ENCODE measurements at regions not wholly inside any gene's neighbourhood (a gene's known extent, or its start where the extent isn't known, plus 50 kb on each side); places are given as distances from the start of the nearest gene placed in this dataset.
"Not testable (repeated sequence)": the region's sequence is repeated elsewhere in the genome, so short reads cannot be mapped to it uniquely, and the experiment has no call there.

DNA sequence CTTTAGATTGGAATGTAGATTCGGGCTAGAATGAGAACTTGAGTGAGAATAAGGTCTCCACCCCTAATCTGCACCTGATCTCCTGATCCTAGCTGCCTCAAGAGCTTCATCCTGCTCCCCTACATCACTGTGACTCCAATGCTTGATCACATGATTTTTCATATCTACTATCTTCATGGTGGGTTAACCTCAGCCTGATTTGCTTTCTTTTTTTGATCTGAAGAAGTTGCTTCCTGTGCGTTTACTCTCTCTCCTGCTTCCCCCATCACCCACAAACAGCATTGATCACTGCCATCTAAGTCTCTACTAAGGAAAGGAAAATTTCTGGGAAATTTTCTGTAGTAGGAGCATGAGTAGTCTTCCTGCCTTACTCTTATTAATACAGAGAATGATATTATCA lies 1542.1 kb upstream of the SLC10A2 start:
- Mint-ChIP-seq H3K27ac (no peak overlapping the region), H3K9me3 (peaks cover 4 to 6% of the 10 kb centered on the region in 2 donors), H3K36me3 (no peaks in the 10 kb centered on the region)
- no peak for ATAC-seq
- no peak for DNase-seq (ENCODE audit: low spot score in 2 of 2)

DNA sequence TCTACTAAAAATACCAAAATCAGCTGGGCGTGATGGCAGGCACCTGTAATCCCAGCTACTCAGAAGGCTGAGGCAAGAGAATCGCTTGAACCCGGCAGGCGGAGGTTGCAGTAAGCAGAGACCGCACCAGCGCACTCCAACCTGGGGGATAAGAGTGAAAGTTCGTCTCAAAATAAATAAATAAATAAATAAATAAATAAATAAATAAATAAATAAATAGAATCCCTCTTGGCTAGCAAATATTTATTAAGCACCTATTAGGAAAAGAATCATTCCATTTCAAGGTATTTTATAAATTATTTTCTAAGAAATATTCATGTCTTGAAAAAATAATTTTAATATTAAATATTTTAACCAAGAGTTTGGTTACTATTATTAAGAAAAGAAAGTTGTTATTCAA lies 1539.2 kb upstream of the SLC10A2 start:
- H3K9me3 Mint-ChIP-seq, result not testable (repeated sequence)

DNA sequence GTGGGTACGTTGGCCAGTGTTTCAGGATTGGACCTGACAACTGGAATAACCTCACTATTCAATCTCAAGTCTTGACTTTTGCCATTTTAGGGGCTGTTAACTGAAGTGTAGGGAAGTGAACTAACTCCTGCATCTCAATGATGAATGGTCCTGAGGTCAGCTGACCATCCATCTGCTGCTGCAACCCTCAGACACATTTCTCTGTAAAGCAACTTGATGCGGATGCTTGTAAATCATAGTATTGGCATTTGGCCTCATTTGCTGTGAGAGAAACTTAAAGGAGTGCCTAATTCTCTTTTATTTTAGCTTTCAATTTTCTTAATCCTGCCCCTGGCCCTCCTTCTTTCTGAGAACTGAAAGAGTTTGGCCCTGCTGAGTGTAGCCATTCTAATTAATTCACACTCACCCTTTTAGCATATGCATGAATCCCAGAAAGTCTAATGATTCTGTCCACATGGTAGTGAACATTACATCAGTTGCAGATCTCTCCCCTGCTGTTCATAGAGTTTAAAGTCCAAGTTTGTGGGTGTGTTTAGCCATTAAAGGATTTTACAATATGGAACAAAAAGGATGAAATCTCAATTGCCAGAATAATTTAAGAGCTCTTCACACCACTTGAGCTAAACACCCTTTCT lies 1531.4 kb upstream of the SLC10A2 start:
- H3K36me3 Mint-ChIP-seq, result no peaks in the 10 kb centered on the region
- H3K27ac Mint-ChIP-seq, result no peak overlapping the region
- DNase-seq (ENCODE audit: low spot score in 2 of 2), result no peak
- H3K9me3 Mint-ChIP-seq, result peaks cover 0 to 5% of the 10 kb centered on the region in 2 donors
- no peak for ATAC-seq

More for the DNA sequence above, 1539.2 kb upstream of the SLC10A2 start:
- H3K36me3 Mint-ChIP-seq; H3K27ac Mint-ChIP-seq; ATAC-seq; DNase-seq (ENCODE audit: low spot score in 2 of 2): not testable (repeated sequence)

DNA sequence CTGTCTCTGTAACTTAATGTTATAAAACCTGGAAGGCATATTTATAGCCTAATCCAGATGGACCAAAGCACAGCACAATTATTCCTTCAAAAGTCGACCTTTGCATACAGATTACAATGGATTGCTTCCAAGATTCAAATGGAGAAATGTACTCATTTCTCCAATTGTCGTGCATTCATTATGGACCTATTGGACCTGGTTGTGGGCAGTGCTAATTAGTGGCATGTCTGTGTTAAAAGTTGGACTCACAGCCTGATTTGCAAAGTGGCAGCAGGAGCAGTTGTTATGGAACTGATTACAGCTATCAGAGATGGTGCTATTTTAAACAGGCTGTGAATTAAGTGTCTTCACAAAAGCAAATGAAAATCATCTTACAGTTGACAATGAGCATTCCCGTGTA lies 1529.3 kb upstream of the SLC10A2 start:
- no peak for DNase-seq (ENCODE audit: low spot score in 2 of 2)
- Mint-ChIP-seq H3K9me3 (peaks cover 0 to 5% of the 10 kb centered on the region in 2 donors), H3K36me3 (no peaks in the 10 kb centered on the region), H3K27ac (no peak overlapping the region)
- no peak for ATAC-seq

DNA sequence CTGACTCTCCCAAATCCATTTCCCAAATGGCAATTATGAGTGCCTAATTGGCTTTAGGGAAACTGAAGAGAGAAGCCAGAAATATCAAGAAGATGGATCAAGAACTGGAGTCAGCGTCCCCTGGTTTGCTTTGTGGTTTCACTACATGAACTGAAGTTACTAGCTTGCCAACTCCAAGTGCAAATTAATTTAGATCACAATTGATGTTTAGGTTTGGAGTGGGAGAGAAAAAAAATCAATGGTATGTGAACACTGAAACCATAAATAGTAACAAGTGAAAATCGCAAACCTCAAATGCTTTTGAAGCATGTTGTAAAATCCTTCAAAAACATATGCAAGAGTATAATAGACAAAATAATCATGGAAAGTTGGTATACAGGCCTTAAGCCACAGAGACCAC lies 1528.6 kb upstream of the SLC10A2 start:
- Mint-ChIP-seq H3K36me3 (no peaks in the 10 kb centered on the region), H3K9me3 (peaks cover 0 to 5% of the 10 kb centered on the region in 2 donors), H3K27ac (no peak overlapping the region)
- ATAC-seq (no peak), DNase-seq (ENCODE audit: low spot score in 2 of 2) (no peak)

DNA sequence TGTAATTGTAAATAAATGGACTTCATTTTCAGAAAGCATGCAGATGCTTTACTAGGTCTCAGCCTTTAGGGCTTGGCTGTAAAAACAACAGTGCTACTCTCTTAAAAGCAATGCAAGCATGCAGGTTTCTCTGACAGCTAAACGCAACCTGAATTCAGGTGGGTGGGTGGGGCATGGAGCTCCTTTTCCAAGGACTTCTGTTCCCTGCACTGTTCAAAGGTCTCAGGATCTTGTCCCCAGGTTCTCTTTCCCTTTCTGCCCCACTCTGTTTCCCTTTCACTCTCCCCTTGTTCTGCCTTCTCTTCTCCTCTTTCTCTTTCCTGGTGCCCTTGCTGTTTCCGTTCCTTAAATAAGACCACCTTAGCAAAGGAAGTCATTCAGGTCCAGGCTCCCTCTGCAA lies 1527.5 kb upstream of the SLC10A2 start:
- no peak overlapping the region for H3K27ac Mint-ChIP-seq
- no peak for ATAC-seq
- DNase-seq (ENCODE audit: low spot score in 2 of 2), result no peak
- H3K9me3 Mint-ChIP-seq, result peaks cover 0 to 5% of the 10 kb centered on the region in 2 donors
- H3K36me3 Mint-ChIP-seq, result no peaks in the 10 kb centered on the region

DNA sequence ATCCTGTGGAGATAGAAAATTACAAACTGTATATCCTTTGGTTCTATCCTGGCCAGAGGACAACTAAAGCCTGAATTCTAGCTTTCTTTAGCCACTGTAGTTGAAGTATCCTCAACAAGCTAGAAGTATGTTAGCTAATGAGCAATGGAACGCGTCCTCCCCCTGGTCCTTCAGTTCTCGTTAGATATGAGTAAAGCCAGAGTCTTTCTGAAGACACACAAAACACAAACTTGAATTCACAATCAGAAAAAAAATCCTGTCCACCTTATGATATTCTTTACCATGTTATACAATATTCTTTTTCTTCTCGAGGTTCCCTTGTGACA lies 1527.0 kb upstream of the SLC10A2 start:
- ATAC-seq, result no peak
- Mint-ChIP-seq H3K27ac (no peak overlapping the region), H3K36me3 (no peaks in the 10 kb centered on the region), H3K9me3 (peaks cover 0 to 5% of the 10 kb centered on the region in 2 donors)
- DNase-seq (ENCODE audit: low spot score in 2 of 2), result no peak

DNA sequence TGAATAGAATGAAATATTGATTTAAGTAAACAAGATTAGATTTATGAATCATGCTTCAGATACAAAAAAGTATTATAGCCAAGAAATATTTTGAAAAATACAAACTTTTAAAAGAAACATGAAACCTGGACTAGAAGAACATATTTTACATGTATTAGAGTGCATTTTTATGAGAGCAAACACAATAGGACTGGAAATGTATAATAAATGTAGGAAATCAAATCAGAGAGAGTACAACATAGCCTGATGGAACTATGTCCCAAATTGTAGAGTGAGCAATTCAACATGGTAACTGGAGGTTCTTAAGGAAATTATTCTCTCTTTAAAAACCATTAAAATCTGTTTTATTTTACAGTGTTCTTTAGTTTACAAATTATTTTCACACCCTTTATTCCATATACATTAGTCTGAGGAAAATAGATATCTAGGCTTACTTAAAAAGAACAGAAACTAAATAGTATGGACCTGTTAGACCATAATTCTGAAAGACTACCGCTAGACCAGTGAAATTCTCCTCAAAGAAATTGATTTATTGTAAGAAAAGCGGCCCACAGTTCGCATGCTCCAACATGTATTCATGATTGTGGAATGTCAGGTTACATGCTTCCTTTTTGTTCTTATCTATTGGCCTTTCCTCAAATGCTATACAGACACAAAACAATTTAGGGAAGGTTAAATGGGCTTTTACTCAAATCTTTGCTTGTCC lies 1526.5 kb upstream of the SLC10A2 start:
- ATAC-seq (no peak), DNase-seq (ENCODE audit: low spot score in 2 of 2) (no peak)
- Mint-ChIP-seq H3K27ac (no peak overlapping the region), H3K36me3 (no peaks in the 10 kb centered on the region), H3K9me3 (peaks cover 0 to 5% of the 10 kb centered on the region in 2 donors)

DNA sequence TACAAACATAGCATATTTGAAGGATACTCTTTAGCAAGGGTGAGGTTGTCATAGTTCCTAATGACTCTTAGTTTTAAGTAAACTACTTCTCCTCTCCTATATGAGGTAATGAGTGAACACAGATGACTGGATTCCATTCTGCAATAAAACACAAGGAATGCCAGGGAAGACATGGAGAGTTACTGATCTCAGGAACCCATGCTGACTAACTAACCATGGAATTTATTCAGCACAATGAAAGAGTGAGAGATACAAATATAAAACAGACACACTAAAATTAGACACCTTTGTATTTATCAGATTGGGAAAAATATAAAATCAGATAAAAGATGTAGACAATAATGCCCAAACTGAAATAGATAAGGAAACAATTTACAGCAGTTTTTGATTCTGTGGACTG lies 1525.9 kb upstream of the SLC10A2 start:
- H3K36me3 Mint-ChIP-seq, result no peaks in the 10 kb centered on the region
- no peak for DNase-seq (ENCODE audit: low spot score in 2 of 2)
- no peak for ATAC-seq
- peaks cover 0 to 5% of the 10 kb centered on the region in 2 donors for H3K9me3 Mint-ChIP-seq
- no peak overlapping the region for H3K27ac Mint-ChIP-seq

DNA sequence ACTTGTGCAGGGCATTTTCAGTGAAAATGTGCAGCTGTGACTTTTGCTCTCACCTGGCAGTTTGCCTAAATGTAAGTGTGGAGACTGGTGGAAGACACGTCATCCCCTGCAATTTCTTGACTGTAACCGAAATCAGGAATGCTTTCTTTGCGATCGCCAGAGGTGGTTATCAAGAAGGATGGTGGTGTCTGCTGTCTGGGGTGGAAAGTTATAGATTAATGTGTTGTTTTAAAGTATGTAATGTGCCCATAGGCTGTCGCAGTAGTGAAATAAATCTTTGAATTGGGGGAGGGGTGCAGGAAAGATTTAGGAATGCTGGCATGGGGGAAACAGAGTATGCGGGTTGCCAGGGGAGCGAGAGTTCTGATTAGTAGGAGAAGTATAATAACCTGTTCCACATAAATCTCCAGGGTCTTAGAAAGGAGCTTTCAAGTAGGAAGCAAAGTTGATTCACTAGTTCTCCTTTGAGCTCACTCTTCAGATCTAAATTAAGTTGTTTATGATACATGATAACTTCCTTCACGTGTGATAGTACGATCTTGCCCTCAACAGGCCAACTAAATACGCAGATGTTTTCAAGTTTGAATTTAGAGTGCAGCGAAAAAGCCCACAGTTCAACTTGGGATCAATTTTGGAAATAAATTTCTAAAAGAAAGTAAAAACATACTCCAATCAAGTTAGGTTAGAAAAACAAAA lies 1520.0 kb upstream of the SLC10A2 start:
- no peak for DNase-seq (ENCODE audit: low spot score in 2 of 2)
- ATAC-seq, result no peak
- peaks cover 4 to 19% of the 10 kb centered on the region in 2 donors for H3K9me3 Mint-ChIP-seq
- H3K36me3 Mint-ChIP-seq, result peaks cover 0 to 4% of the 10 kb centered on the region in 2 donors
- H3K27ac Mint-ChIP-seq, result peak overlapping the region in 1 of 2 donors; percentile 44

DNA sequence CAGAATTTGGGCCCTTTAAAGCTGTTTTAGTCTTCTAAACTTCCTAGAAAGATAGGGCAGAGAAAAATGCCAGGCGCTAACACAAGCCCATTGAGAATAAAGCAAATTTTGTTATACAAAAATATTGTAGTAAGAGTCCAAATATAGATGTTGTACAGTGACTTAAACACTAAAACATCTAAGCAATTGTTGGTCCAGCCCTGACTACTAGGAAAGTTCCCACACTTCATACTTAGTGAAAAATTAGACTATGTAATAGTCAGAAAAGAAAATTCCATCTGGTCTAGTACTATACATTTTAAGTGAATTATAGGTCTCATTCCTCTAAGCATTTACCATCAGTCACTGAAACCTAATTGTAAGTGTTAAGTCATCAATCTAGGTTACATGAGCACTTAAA lies 1518.3 kb upstream of the SLC10A2 start:
- Mint-ChIP-seq H3K27ac (no peak overlapping the region), H3K9me3 (peaks cover 7 to 21% of the 10 kb centered on the region in 2 donors), H3K36me3 (peaks cover 0 to 4% of the 10 kb centered on the region in 2 donors)
- DNase-seq (ENCODE audit: low spot score in 2 of 2) (no peak), ATAC-seq (no peak)

DNA sequence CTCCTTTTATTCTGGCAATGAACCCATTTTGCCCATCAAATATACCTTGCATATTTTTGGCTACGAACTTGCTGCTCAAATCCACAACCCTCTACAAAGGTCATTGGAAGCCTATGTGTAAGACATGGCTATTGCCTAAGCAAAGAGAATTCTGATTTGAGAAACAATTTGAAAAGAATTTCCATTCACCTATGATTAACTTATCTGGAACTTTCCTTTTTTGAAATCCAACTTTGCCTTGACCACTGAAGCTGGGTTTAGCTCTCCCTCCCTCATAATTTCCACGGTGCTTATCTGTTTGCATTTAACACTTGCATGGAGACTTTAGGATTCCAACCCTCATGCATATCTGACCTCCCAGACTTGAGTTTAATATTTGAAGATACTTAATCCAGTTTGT lies 1514.7 kb upstream of the SLC10A2 start:
- Mint-ChIP-seq H3K9me3 (peaks cover 7 to 17% of the 10 kb centered on the region in 2 donors), H3K36me3 (peaks cover 0 to 1% of the 10 kb centered on the region in 2 donors), H3K27ac (no peak overlapping the region)
- ATAC-seq (no peak), DNase-seq (ENCODE audit: low spot score in 2 of 2) (no peak)

DNA sequence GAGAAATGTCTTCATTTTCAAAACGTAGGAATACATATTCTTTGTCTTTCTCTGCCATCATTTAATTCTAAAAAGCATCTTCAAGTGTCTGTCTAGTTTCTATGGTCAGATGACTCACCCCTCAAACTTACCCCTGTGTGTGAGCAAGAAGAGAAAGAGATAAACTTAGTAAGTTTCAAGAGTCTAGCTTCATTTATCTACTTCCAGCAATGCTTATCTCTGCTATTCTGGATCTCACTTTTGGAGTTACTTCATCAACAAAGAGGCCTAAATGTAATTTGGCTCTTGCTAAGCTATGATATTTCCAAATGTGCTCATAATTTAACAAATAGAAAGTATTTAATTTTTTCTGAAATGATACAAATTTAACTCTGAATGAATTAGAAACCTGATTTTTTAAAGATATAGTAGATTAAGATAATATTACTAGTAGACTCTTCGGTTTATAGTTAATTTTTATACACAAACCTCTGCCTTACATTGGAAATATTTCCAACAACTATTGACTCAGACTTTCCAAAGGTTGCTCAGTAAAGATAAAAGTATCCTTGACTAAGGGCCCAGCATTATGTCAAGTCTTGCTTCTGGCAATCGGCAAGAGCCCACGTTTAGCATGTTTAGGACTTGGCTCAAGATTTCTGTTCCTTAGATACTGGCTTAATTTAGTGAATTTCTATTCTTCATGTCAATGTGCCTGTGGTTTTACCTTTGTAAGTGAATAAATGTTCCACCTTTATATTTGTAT lies 1511.0 kb upstream of the SLC10A2 start:
- Mint-ChIP-seq H3K36me3 (no peaks in the 10 kb centered on the region), H3K9me3 (peaks cover 7% of the 10 kb centered on the region in 2 donors), H3K27ac (no peak overlapping the region)
- ATAC-seq (no peak), DNase-seq (ENCODE audit: low spot score in 2 of 2) (no peak)

DNA sequence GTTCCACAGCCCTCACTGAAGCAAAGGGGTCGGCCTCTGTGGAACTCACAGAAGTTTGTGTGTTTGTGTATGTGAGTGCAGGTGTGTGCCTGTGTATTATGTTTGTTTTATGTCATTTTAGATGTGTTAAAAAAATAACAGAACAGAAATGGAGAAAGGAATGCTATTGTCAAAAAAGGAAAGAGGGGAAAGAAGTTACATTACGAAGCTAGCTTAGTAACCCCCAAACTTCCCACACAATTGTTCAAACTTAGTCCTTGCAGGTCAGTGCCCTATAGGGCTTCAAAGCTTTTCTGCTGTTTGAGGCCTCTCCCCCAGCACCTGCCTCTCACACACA lies 1505.6 kb upstream of the SLC10A2 start:
- H3K36me3 Mint-ChIP-seq, result no peaks in the 10 kb centered on the region
- no peak overlapping the region for H3K27ac Mint-ChIP-seq
- H3K9me3 Mint-ChIP-seq, result no peaks in the 10 kb centered on the region
- ATAC-seq (no peak), DNase-seq (ENCODE audit: low spot score in 2 of 2) (no peak)

DNA sequence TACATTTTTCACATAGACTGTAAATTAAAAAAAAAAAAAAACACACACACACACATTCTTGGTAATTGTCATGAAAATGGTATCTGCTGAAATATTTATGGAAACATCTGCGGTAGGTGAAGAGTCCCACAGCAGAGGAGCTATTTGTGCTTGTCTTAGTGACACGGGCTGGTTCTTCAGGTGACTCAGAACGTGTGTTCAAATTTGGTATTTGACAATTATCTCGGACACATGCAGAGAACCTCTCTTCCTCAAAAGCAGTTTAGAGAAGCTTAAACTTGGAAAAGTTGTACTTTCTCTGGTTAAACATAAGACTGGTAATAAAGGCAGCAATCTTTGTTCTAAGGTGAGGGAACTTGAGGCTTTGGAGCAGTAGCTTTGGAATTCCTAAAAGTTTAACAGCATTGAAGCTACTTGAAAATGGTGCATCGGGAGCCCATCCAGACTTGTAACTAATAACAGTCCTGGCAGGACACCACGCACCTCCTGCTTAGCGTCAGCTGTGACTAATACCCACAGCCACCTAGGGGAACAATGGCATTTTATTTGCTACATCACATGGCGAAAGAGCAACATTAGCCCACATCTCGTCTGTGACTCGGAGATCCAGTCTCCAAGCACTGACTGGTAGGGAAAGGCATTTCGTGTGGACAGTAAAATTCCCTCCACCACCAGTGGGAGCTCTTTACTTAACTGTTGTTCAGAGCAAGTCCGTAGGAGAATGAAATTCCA lies 1505.1 kb upstream of the SLC10A2 start:
- H3K36me3 Mint-ChIP-seq, result no peaks in the 10 kb centered on the region
- no peak for DNase-seq (ENCODE audit: low spot score in 2 of 2)
- no peak for ATAC-seq
- no peaks in the 10 kb centered on the region for H3K9me3 Mint-ChIP-seq
- H3K27ac Mint-ChIP-seq, result no peak overlapping the region

DNA sequence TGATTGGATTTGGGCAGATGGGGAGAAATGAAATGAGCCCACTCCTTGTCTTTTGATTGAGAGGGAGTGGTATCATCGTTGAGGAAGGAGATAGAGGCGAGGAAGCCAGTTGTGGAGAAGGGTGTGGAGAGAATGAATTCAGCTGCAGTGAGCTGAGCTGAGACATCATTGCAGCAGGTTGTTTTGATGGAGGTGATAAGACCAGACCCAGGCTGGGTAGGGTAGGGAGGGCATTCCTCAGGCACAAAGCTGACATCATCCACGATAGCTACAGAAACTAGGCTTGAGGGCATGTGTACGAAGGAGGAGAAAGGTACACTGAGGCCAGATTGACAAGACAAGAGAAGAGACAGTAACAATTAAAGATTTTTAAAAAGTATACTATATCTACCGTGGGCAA lies 1500.9 kb upstream of the SLC10A2 start:
- ATAC-seq (no peak), DNase-seq (ENCODE audit: low spot score in 2 of 2) (no peak)
- Mint-ChIP-seq H3K9me3 (peaks cover 7 to 8% of the 10 kb centered on the region in 2 donors), H3K27ac (no peak overlapping the region), H3K36me3 (no peaks in the 10 kb centered on the region)

DNA sequence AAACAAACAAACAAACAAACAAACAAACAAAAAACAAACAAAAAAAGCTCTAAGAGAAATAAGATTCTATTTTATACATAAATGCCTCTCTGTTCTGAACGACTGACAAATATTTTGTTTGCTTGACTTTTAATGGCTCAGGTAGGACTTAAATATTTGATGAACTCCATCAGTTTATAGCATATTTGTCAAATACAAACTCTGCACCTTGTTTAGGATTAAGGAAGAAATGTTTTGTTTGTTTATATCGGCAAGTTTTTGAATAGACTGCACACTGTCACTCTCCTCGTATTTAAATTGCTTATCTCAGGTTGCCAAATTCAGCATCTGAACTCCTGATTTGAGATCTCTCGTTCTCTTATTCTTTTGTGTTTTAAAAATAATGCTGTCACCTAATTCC lies 1499.7 kb upstream of the SLC10A2 start:
- no peak for DNase-seq (ENCODE audit: low spot score in 2 of 2)
- Mint-ChIP-seq H3K36me3 (no peaks in the 10 kb centered on the region), H3K27ac (no peak overlapping the region), H3K9me3 (peaks cover 7 to 8% of the 10 kb centered on the region in 2 donors)
- no peak for ATAC-seq

All from activated naive CD4-positive, alpha-beta T cell treated with anti-CD3 and anti-CD28 coated beads, Interleukin-2, amount 50 U/mL, for 72 hours (primary cell).